ENCODE measurements at regions not wholly inside any gene's neighbourhood (a gene's known extent, or its start where the extent isn't known, plus 50 kb on each side); places are given as distances from the start of the nearest gene placed in this dataset.

- TF ChIP-seq FOXA1 (IDR thresholded peaks at IDR 0.05), result no peak
- TF ChIP-seq FOXA2 (IDR thresholded peaks at IDR 0.05), result no peak
- no peak for TF ChIP-seq EGR1 (IDR thresholded peaks at IDR 0.05; ENCODE audit: low read depth in 2 of 2)
- TF ChIP-seq REST (IDR thresholded peaks at IDR 0.05), result no peak
- no peak for TF ChIP-seq CTCF (IDR thresholded peaks at IDR 0.05; ENCODE audit: low read depth, low read length, missing input control)
- TF ChIP-seq RAD21 (IDR thresholded peaks at IDR 0.05), result no peak
- TF ChIP-seq SP1 (IDR thresholded peaks at IDR 0.05), result no peak
- no peak for TF ChIP-seq HNF4A (conservative IDR thresholded peaks at IDR 0.05)
- no peak for TF ChIP-seq ATF3 (IDR thresholded peaks at IDR 0.05)
- TF ChIP-seq TAF1 (conservative IDR thresholded peaks at IDR 0.05), result no peak
- no peak for TF ChIP-seq HNF4G (IDR thresholded peaks at IDR 0.05)
- no peak for TF ChIP-seq GABPA (IDR thresholded peaks at IDR 0.05 in 1 of 2, conservative IDR thresholded peaks at IDR 0.05 in 1 of 2)
- TF ChIP-seq YY1 (IDR thresholded peaks at IDR 0.05), result no peak
- TF ChIP-seq JUND (IDR thresholded peaks at IDR 0.05), result no peak
- TF ChIP-seq ZBTB33 (IDR thresholded peaks at IDR 0.05), result no peak
- no peak for TF ChIP-seq NR2F2 (IDR thresholded peaks at IDR 0.05)
- TF ChIP-seq MAX (IDR thresholded peaks at IDR 0.05), result no peak
- TF ChIP-seq RXRA (IDR thresholded peaks at IDR 0.05), result no peak
- Histone ChIP-seq H3K36me3 (ENCODE audit: control insufficient read depth in 4 of 4, insufficient read depth in 3 of 4, low read depth in 1 of 4, low read length in 3 of 4) (no peaks in the 10 kb centered on the region), H3K9me3 (ENCODE audit: control insufficient read depth in 4 of 4, low read length in 3 of 4) (no peaks in the 10 kb centered on the region), H3K4me3 (ENCODE audit: low read depth in 1 of 3, low read length in 3 of 3) (no peak overlapping the region), H3K9ac (ENCODE audit: low read depth in 1 of 2, low read length in 2 of 2) (no peak overlapping the region), H3K27me3 (ENCODE audit: control insufficient read depth in 4 of 4, insufficient read depth in 4 of 4, low read length in 3 of 4) (no peaks in the 10 kb centered on the region), H3K4me1 (ENCODE audit: control insufficient read depth in 4 of 4, insufficient read depth in 4 of 4, low read length in 3 of 4) (peaks cover 0 to 2% (median 0%) of the 10 kb centered on the region in 4 donors), H3K27ac (ENCODE audit: low read depth in 1 of 2, low read length in 2 of 2) (no peak overlapping the region)
- WGBS, result 73% methylated on average over 8 of the region's 8 CpGs
- DNase-seq (ENCODE audit: low spot score), result no peak
Observed at GRCh38 chr2:126307740-126308139, 348.2 kb upstream of the GYPC start.
